IMR-90 (cell line): ENCODE measurements at regions not wholly inside any gene's neighbourhood (a gene's known extent, or its start where the extent isn't known, plus 50 kb on each side); places are given as distances from the start of the nearest gene placed in this dataset.
"Not testable (repeated sequence)": the region's sequence is repeated elsewhere in the genome, so short reads cannot be mapped to it uniquely, and the experiment has no call there.

Source experiments
- ATAC-seq: fragments of 200-7000 bp; cut with Tn5 transposase; 2 replicates; pipeline ENCODE4 v1.9.1; 2020; ENCODE audit warnings: low read depth, mild to moderate bottlenecking, moderate library complexity
- BruUV-seq: library from RNA; stranded (reverse); fragments of 400-500 nt; replicated peaks from 2 replicates; lab custom pipeline; 2021; lab: Mats Ljungman, UMichigan
- CTCF ChIA-PET: fragments of 300-600 bp; formaldehyde crosslinking; extraction: SDS; loops from one replicate; lab custom pipeline; 2021; ENCODE audit warnings: antibody characterized with exemption; lab: Yijun Ruan, JAX
- POLR2A ChIA-PET: fragments of 300-600 bp; sonication (Branson Sonifier 250); formaldehyde crosslinking; loops from one replicate; lab custom pipeline; 2022; ENCODE audit warnings: antibody characterized with exemption; ENCODE audit not compliant: unreplicated experiment; lab: Charles Lee
- DNase-seq: peaks from one replicate; pipeline ENCODE4 v3.0.0; 2013
- H2AFZ ChIP-seq: replicated peaks from 2 replicates; pipeline ENCODE3; 2013; ENCODE audit warnings: low read length, mild to moderate bottlenecking; ENCODE audit not compliant: poor library complexity
- H2AK5ac ChIP-seq: 2 replicates; pipeline ENCODE4 v1.6.1; 2013; ENCODE audit warnings: low read depth, low read length, inconsistent platforms
- H2AK9ac ChIP-seq: replicated peaks from 2 replicates; pipeline ENCODE3; 2013; ENCODE audit warnings: mild to moderate bottlenecking, low read depth, low read length, moderate library complexity; ENCODE audit not compliant: poor library complexity
- H2BK120ac ChIP-seq: 2 replicates; pipeline ENCODE4 v1.6.1; 2013; ENCODE audit warnings: low read depth, low read length, inconsistent platforms
- H2BK15ac ChIP-seq: 3 replicates; pipeline ENCODE4 v1.6.1; 2013; ENCODE audit warnings: low read depth, low read length, inconsistent platforms
- H2BK20ac ChIP-seq: 2 replicates; pipeline ENCODE4 v1.6.1; 2013; ENCODE audit warnings: low read depth, mild to moderate bottlenecking, inconsistent platforms, low read length, moderate library complexity
- H2BK5ac ChIP-seq: 2 replicates; pipeline ENCODE4 v1.6.1; 2013; ENCODE audit warnings: mild to moderate bottlenecking, low read depth, low read length, inconsistent platforms; ENCODE audit not compliant: poor library complexity, severe bottlenecking
- H3K14ac ChIP-seq: replicated peaks from 2 replicates; pipeline ENCODE4 v1.6.1; 2013; ENCODE audit warnings: low read depth, low read length, inconsistent platforms
- H3K18ac ChIP-seq: 2 replicates; pipeline ENCODE4 v1.6.1; 2013; ENCODE audit warnings: low read depth, low read length, control low read depth
- H3K23ac ChIP-seq: 2 replicates; pipeline ENCODE4 v1.6.1; 2013; ENCODE audit warnings: low read depth, low read length, inconsistent platforms
- H3K27ac ChIP-seq: 2 replicates; pipeline ENCODE4 v1.5.1; 2013; ENCODE audit warnings: mild to moderate bottlenecking, control low read depth, low read length; ENCODE audit not compliant: insufficient read depth
- H3K27me3 ChIP-seq: 2 replicates; pipeline ENCODE4 v1.6.1; 2013; ENCODE audit warnings: low read length; ENCODE audit not compliant: control insufficient read depth, insufficient read depth
- H3K36me3 ChIP-seq: 2 replicates; pipeline ENCODE4 v1.6.1; 2013; ENCODE audit warnings: low read length, mixed read lengths; ENCODE audit not compliant: control insufficient read depth, insufficient read depth
- H3K4ac ChIP-seq: 2 replicates; pipeline ENCODE4 v1.6.1; 2013; ENCODE audit warnings: low read depth, low read length, inconsistent platforms
- H3K4me1 ChIP-seq: 2 replicates; pipeline ENCODE4 v1.6.1; 2013; ENCODE audit warnings: low read length, mixed read lengths; ENCODE audit not compliant: control insufficient read depth, insufficient read depth
- H3K4me2 ChIP-seq: 2 replicates; pipeline ENCODE4 v1.6.1; 2013; ENCODE audit warnings: low read depth, mild to moderate bottlenecking, control low read depth, low read length, moderate library complexity
- H3K4me3 ChIP-seq: 2 replicates; pipeline ENCODE4 v1.5.1; 2013; ENCODE audit warnings: low read depth, mild to moderate bottlenecking, control low read depth, low read length, moderate library complexity; ENCODE audit not compliant: insufficient read depth
- H3K56ac ChIP-seq: 2 replicates; pipeline ENCODE4 v1.6.1; 2013; ENCODE audit warnings: low read length, inconsistent platforms; ENCODE audit not compliant: insufficient read depth; ENCODE audit errors: extremely low read depth
- H3K79me1 ChIP-seq, 2 experiments: 2 replicates each; pipeline ENCODE4 v1.6.1; 2013; ENCODE audit warnings: low read length in 2 of 2, inconsistent platforms in 1 of 2, low read depth in 1 of 2
- H3K9ac ChIP-seq: 2 replicates; pipeline ENCODE4 v1.6.1; 2013; ENCODE audit warnings: low read depth, low read length, control low read depth
- H3K9me1 ChIP-seq: 2 replicates; pipeline ENCODE4 v1.6.1; 2013; ENCODE audit warnings: low read length, inconsistent platforms; ENCODE audit not compliant: insufficient read depth
- H3K9me3 ChIP-seq: 2 replicates; pipeline ENCODE4 v1.6.1; 2013; ENCODE audit warnings: low read length; ENCODE audit not compliant: control insufficient read depth, insufficient read depth
- H4K20me1 ChIP-seq: 2 replicates; pipeline ENCODE4 v1.6.1; 2013; ENCODE audit warnings: low read length, inconsistent platforms; ENCODE audit not compliant: insufficient read depth
- H4K5ac ChIP-seq: 2 replicates; pipeline ENCODE4 v1.6.1; 2013; ENCODE audit warnings: mild to moderate bottlenecking, low read depth, low read length, control low read depth
- H4K8ac ChIP-seq, 2 experiments: 2 replicates each; pipeline ENCODE4 v1.6.1; 2013; ENCODE audit warnings: low read depth in 2 of 2, low read length in 2 of 2, control low read depth in 1 of 2, inconsistent platforms in 1 of 2
- H4K91ac ChIP-seq: 2 replicates; pipeline ENCODE4 v1.6.1; 2013; ENCODE audit warnings: low read depth, low read length, inconsistent platforms; ENCODE audit not compliant: insufficient read depth
- WGBS, 2 experiments: methylation state at CpG; one replicate each; pipeline versions ENCODE4 v1.1.5 to v1.1.7; 2013; ENCODE audit warnings: missing lambda C conversion rate in 2 of 2; ENCODE audit not compliant: insufficient read length in 1 of 2; ENCODE audit errors: extremely low coverage in 2 of 2; 5-methylcytosine and 5-hydroxymethylcytosine counted together
- dilution Hi-C: fragments of 300-500 bp; cut with HindIII; formaldehyde crosslinking; loops from one replicate; pipeline ENCODE4 v1.14.3; 2018; ENCODE audit warnings: low sequenced_read_pairs; ENCODE audit not compliant: unreplicated experiment
- in situ Hi-C: fragments of 300-500 bp; cut with MboI; formaldehyde crosslinking; loops from 3 replicates; pipeline ENCODE4 v1.14.3; 2019; ENCODE audit warnings: low sequenced_read_pairs, inconsistent platforms, mixed read lengths
- intact Hi-C: fragments of 100-400 bp; cut with micrococcal nuclease; formaldehyde crosslinking; loops from 2 replicates; pipeline ENCODE4 v1.10.0; 2022

DNA sequence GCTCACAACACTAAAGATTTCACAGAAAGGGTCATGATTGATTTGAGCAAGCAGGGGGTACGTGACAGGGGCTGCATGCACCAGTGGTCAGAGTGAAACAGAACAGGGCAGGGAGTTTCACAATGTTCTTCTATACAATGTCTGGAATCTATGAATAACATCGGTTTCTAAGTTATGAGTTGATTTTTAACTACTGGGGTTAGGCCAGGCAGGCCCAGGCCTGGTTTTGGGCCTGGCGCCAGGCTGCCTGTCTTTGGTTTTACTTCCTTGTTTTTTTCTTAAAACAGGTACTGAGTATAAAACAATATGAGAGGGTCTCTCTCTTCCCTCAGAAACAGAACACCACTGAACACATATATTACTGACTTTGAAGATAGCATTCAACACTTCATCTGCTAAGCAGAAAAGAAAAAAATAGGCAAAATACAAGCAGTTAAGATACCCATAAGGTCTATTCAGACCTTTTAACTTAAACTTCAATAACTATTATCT is 355.0 kb upstream of the MAGEB16 start:
- DNase-seq, H3K4me2 ChIP-seq, H2AK9ac ChIP-seq, H4K91ac ChIP-seq, H2BK5ac ChIP-seq, intact Hi-C loops, H4K20me1 ChIP-seq, H3K4ac ChIP-seq, H3K79me1 ChIP-seq, H4K5ac ChIP-seq, H3K4me1 ChIP-seq, H3K56ac ChIP-seq, BruUV-seq, H3K9me1 ChIP-seq, H3K23ac ChIP-seq, H2AFZ ChIP-seq, POLR2A ChIA-PET, H3K9me3 ChIP-seq, H3K18ac ChIP-seq, dilution Hi-C loops, H3K14ac ChIP-seq, H3K4me3 ChIP-seq, H2BK120ac ChIP-seq, ATAC-seq, H3K9ac ChIP-seq, H4K8ac ChIP-seq, H2AK5ac ChIP-seq, H3K27me3 ChIP-seq, H3K36me3 ChIP-seq, H3K27ac ChIP-seq, CTCF ChIA-PET, in situ Hi-C loops, H2BK15ac ChIP-seq, H2BK20ac ChIP-seq: not testable (repeated sequence)
- WGBS, 2 experiments: no CpG with 5 or more reads among the region's 3 CpGs
